Neural progenitor cell (in vitro differentiated cells): ENCODE measurements at regions not wholly inside any gene's neighbourhood (a gene's known extent, or its start where the extent isn't known, plus 50 kb on each side); places are given as distances from the start of the nearest gene placed in this dataset.
"Not testable (repeated sequence)": the region's sequence is repeated elsewhere in the genome, so short reads cannot be mapped to it uniquely, and the experiment has no call there.

ENCODE experiments used
- DNase-seq: peaks from one replicate; pipeline ENCODE4 v3.0.0-alpha.2; 2016; ENCODE audit warnings: low spot score
- H2AFZ ChIP-seq: fragments of 200-600 bp; sonication (generic); replicated peaks from 2 replicates; pipeline ENCODE4 v1.6.1; 2016; ENCODE audit warnings: antibody characterized with exemption
- H3F3A ChIP-seq: fragments of 200-600 bp; sonication (generic); 2 replicates; pipeline ENCODE4 v1.6.1; 2016; ENCODE audit warnings: antibody characterized with exemption, low read depth
- H3K27ac ChIP-seq: fragments of 200-600 bp; sonication (generic); 2 replicates; pipeline ENCODE4 v1.5.1; 2016; ENCODE audit warnings: mild to moderate bottlenecking
- H3K27me3 ChIP-seq: fragments of 200-600 bp; sonication (generic); 2 replicates; pipeline ENCODE4 v1.6.1; 2016; ENCODE audit warnings: mild to moderate bottlenecking, moderate library complexity
- H3K36me3 ChIP-seq: fragments of 200-600 bp; sonication (generic); 2 replicates; pipeline ENCODE4 v1.5.1; 2016
- H3K4me1 ChIP-seq: fragments of 200-600 bp; sonication (generic); 2 replicates; pipeline ENCODE4 v1.6.1; 2016; ENCODE audit warnings: mixed run types
- H3K4me2 ChIP-seq: fragments of 200-600 bp; sonication (generic); 2 replicates; pipeline ENCODE4 v1.6.1; 2016
- H3K4me3 ChIP-seq: fragments of 200-600 bp; sonication (generic); 2 replicates; pipeline ENCODE4 v1.5.1; 2016
- H3K79me2 ChIP-seq: fragments of 200-600 bp; sonication (generic); 2 replicates; pipeline ENCODE4 v1.6.1; 2016; ENCODE audit warnings: low read depth
- H3K9ac ChIP-seq: fragments of 200-600 bp; sonication (generic); 2 replicates; pipeline ENCODE4 v1.6.1; 2016
- H3K9me3 ChIP-seq: fragments of 200-600 bp; sonication (generic); 2 replicates; pipeline ENCODE4 v1.5.1; 2016; ENCODE audit warnings: low read depth
- H4K20me1 ChIP-seq: fragments of 200-600 bp; sonication (generic); 2 replicates; pipeline ENCODE4 v1.6.1; 2016; ENCODE audit warnings: low read depth
- H3K27ac Mint-ChIP-seq: 3 replicates; pipeline ENCODE4 v1.8.0; 2021; ENCODE audit warnings: mixed read lengths
- H3K27me3 Mint-ChIP-seq: 2 replicates; pipeline ENCODE4 v1.8.0; 2022; ENCODE audit warnings: low read depth, mild to moderate bottlenecking, inconsistent platforms, moderate library complexity, mixed read lengths; ENCODE audit not compliant: insufficient read depth
- H3K36me3 Mint-ChIP-seq: 3 replicates; pipeline ENCODE4 v1.8.0; 2021; ENCODE audit warnings: mixed read lengths
- H3K4me1 Mint-ChIP-seq: 3 replicates; pipeline ENCODE4 v1.8.0; 2021; ENCODE audit warnings: mixed read lengths
- H3K4me3 Mint-ChIP-seq: 3 replicates; pipeline ENCODE4 v1.8.0; 2021; ENCODE audit warnings: mild to moderate bottlenecking, moderate library complexity, mixed read lengths
- H3K9me3 Mint-ChIP-seq: 3 replicates; pipeline ENCODE4 v1.8.0; 2020; ENCODE audit warnings: mixed read lengths
- CTCF ChIP-seq: fragments of 200-600 bp; sonication (generic); IDR thresholded peaks from 2 replicates; pipeline ENCODE4 v1.5.1; 2017; ENCODE audit warnings: antibody characterized with exemption, mild to moderate bottlenecking
- EZH2 ChIP-seq: fragments of 200-600 bp; sonication (generic); IDR thresholded peaks from 2 replicates; pipeline ENCODE4 v1.6.1; 2017; ENCODE audit warnings: antibody characterized with exemption, mild to moderate bottlenecking, moderate library complexity
- EZH2phosphoT487 ChIP-seq: fragments of 200-600 bp; sonication (generic); IDR thresholded peaks from 2 replicates; pipeline ENCODE4 v1.6.1; 2017; ENCODE audit warnings: antibody characterized with exemption

DNA sequence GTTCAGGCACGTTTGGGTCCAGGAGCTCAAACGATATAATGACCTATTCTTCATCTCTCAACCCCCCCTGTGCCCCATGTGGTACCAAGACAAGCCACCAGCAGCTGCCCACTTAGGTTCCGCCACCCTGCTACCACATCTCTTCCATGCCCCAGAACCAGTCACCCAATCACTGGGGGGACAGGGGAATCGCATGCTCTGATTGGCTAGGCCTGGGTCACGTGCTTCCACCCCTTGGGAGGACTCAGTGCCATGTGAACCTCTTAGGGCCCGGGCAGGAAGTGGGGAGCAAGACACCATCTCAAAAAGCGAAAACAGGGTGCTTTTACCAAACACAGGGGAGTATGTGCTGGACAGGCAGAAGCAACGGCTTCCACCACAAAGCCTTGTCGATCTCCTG is 91.3 kb downstream of the KATNIP start:
- H3K4me1 ChIP-seq: no peaks in the 10 kb centered on the region
- H3K27me3 ChIP-seq: no peaks in the 10 kb centered on the region
- no peak for DNase-seq
- Mint-ChIP-seq H3K27me3 (peaks cover 2% of the 10 kb centered on the region), H3K27ac (no peak overlapping the region), H3K4me1 (peaks cover 12% of the 10 kb centered on the region), H3K36me3 (no peaks in the 10 kb centered on the region), H3K4me3 (no peak overlapping the region), H3K9me3 (no peaks in the 10 kb centered on the region)
- no peak overlapping the region for H3K9ac ChIP-seq
- H2AFZ ChIP-seq: no peak overlapping the region
- H3K4me3 ChIP-seq: no peak overlapping the region
- TF ChIP-seq EZH2: no peak
- no peak for TF ChIP-seq EZH2phosphoT487
- TF ChIP-seq CTCF: no peak
- H3K36me3 ChIP-seq: no peaks in the 10 kb centered on the region
- no peaks in the 10 kb centered on the region for H3K9me3 ChIP-seq
- no peak overlapping the region for H3K27ac ChIP-seq
- H3K79me2 ChIP-seq: no peaks in the 10 kb centered on the region
- peaks cover 2% of the 10 kb centered on the region for H4K20me1 ChIP-seq
- no peak overlapping the region for H3K4me2 ChIP-seq
- H3F3A ChIP-seq: no peaks in the 10 kb centered on the region

GRCh38 chr16:27641734-27642415 is 91.9 kb downstream of the KATNIP start:
- H3K36me3 Mint-ChIP-seq, H3K27me3 ChIP-seq, H3K27ac ChIP-seq, H3K79me2 ChIP-seq, H3K27ac Mint-ChIP-seq, H3K36me3 ChIP-seq, H3K4me3 ChIP-seq, H3K4me1 Mint-ChIP-seq, H3K27me3 Mint-ChIP-seq, H3K9me3 Mint-ChIP-seq, H3K4me3 Mint-ChIP-seq, DNase-seq, H2AFZ ChIP-seq, H3F3A ChIP-seq, H3K9me3 ChIP-seq, H3K4me2 ChIP-seq, H3K9ac ChIP-seq, H3K4me1 ChIP-seq, H4K20me1 ChIP-seq: not testable (repeated sequence)

DNA sequence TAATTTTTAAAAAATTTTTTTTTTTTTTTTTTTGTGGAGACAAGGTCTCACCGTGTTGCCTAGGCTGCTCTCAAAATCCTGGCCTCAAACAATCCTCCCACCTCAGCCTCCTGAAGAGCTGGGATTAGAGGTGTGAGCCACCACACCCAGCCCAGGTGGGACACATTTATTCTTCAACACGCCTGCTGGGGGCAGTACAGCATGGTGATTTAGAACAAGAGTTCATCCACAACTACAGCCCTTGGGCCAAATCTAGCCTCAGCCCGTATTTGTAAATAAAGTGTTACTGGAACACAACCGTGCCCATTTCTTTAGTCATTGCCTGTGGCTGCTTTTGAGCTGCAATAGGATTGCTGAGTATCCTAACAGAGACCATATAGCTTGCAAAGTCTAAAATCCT is 92.8 kb downstream of the KATNIP start:
- H3K36me3 ChIP-seq: no peaks in the 10 kb centered on the region
- DNase-seq: peak; percentile 51
- H3K4me3 ChIP-seq: no peak overlapping the region
- no peaks in the 10 kb centered on the region for H3F3A ChIP-seq
- no peak overlapping the region for H2AFZ ChIP-seq
- no peaks in the 10 kb centered on the region for H3K36me3 Mint-ChIP-seq
- H3K4me1 ChIP-seq: no peaks in the 10 kb centered on the region
- no peaks in the 10 kb centered on the region for H4K20me1 ChIP-seq
- TF ChIP-seq EZH2phosphoT487 (no peak), CTCF (peak; percentile 47), EZH2 (no peak)
- no peak overlapping the region for H3K27ac Mint-ChIP-seq
- H3K9me3 ChIP-seq: no peaks in the 10 kb centered on the region
- no peak overlapping the region for H3K27ac ChIP-seq
- no peak overlapping the region for H3K4me3 Mint-ChIP-seq
- no peaks in the 10 kb centered on the region for H3K79me2 ChIP-seq
- no peak overlapping the region for H3K4me2 ChIP-seq
- no peak overlapping the region for H3K9ac ChIP-seq
- peaks cover 6% of the 10 kb centered on the region for H3K4me1 Mint-ChIP-seq
- peaks cover 2% of the 10 kb centered on the region for H3K27me3 Mint-ChIP-seq
- no peaks in the 10 kb centered on the region for H3K9me3 Mint-ChIP-seq
- H3K27me3 ChIP-seq: no peaks in the 10 kb centered on the region

- H2AFZ ChIP-seq: no peak overlapping the region
- H3K36me3 ChIP-seq: no peaks in the 10 kb centered on the region
- Mint-ChIP-seq H3K36me3 (no peaks in the 10 kb centered on the region), H3K4me1 (peaks cover 6% of the 10 kb centered on the region), H3K27me3 (peaks cover 4% of the 10 kb centered on the region), H3K4me3 (no peak overlapping the region), H3K27ac (peak overlapping the region; percentile 53), H3K9me3 (no peaks in the 10 kb centered on the region)
- no peaks in the 10 kb centered on the region for H4K20me1 ChIP-seq
- no peaks in the 10 kb centered on the region for H3K27me3 ChIP-seq
- H3K4me2 ChIP-seq: no peak overlapping the region
- H3F3A ChIP-seq: no peaks in the 10 kb centered on the region
- no peaks in the 10 kb centered on the region for H3K79me2 ChIP-seq
- no peak overlapping the region for H3K27ac ChIP-seq
- H3K9me3 ChIP-seq: no peaks in the 10 kb centered on the region
- no peak overlapping the region for H3K4me3 ChIP-seq
- no peaks in the 10 kb centered on the region for H3K4me1 ChIP-seq
- H3K9ac ChIP-seq: no peak overlapping the region
- TF ChIP-seq EZH2 (no peak), EZH2phosphoT487 (no peak), CTCF (no peak)
- DNase-seq: no peak
These were observed 94.2 kb downstream of the KATNIP start for GRCh38 chr16:27644165-27644564.
